ENCODE measurements at regions not wholly inside any gene's neighbourhood (a gene's known extent, or its start where the extent isn't known, plus 50 kb on each side); places are given as distances from the start of the nearest gene placed in this dataset.

DNA sequence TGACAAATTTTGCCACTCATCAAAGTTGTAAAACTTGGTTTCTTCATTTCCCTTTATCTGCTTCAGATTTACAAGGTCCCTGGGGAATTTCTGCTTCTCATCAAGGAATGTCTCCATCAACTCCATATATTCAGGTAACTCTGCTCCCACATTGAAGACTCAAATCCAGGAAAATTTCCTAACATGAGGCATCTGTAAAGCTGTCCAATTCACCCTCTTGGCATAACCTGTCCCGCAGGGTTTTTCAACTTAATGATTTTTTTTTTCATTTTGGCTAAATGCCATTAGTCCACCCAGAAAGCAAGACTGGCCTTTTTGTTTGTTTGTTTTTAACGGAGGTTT, 50.2 kb upstream of the SLC30A5 start:
- no peak overlapping the region for H3K27ac ChIP-seq (ENCODE audit: low read depth, low read length)

More for the DNA sequence above, 50.2 kb upstream of the SLC30A5 start:
- Histone ChIP-seq H3K79me2 (ENCODE audit: insufficient read depth, low read length) (no peaks in the 10 kb centered on the region), H3K4me3 (replicated peaks in 1 of 2; ENCODE audit: low read depth in 1 of 2, low read length in 2 of 2) (peak overlapping the region in 1 of 2 experiments; percentile 60; a peak in 1 of 4 replicates), H3K9me3 (ENCODE audit: control insufficient read depth in 1 of 2, insufficient read depth in 1 of 2, low read depth in 1 of 2, low read length in 2 of 2) (no peaks in the 10 kb centered on the region), H3K4me2 (ENCODE audit: low read length) (peak overlapping the region; percentile 81), H3K9ac (ENCODE audit: low read length) (no peak overlapping the region), H3K9me2 (ENCODE audit: insufficient read depth) (no peaks in the 10 kb centered on the region), H3K4me1 (ENCODE audit: control insufficient read depth in 1 of 2, insufficient read depth in 2 of 2, low read length in 2 of 2) (peaks cover 4 to 12% of the 10 kb centered on the region in 2 experiments; a peak in 3 of 4 replicates), H4K20me1 (ENCODE audit: insufficient read depth) (no peaks in the 10 kb centered on the region), H2AFZ (ENCODE audit: low read depth, low read length, poor library complexity, severe bottlenecking) (peak overlapping the region; percentile 90), H3K36me3 (ENCODE audit: control insufficient read depth in 1 of 2, insufficient read depth in 2 of 2, low read length in 2 of 2) (no peaks in the 10 kb centered on the region), H3K27me3 (ENCODE audit: insufficient read depth, low read length) (no peaks in the 10 kb centered on the region)
- intact Hi-C loops (cut with micrococcal nuclease), result loop anchor here (2.0 to 10.0 kb wide), 4 partner anchors 39 to 351 kb away; partner anchors contain the start of gene CCDC125
- no TSS peak for BruUV-seq (replicated peaks)
- CTCF ChIA-PET, result interaction anchor here (1.3 to 1.6 kb wide), 3 partner anchors 10 to 40 kb away, joined by 4 to 10 read pairs (median 5); no protein-coding TSS in a partner anchor
- TF ChIP-seq EZH2phosphoT487 (IDR thresholded peaks at IDR 0.05; ENCODE audit: borderline replicate concordance) (no peak), TCF7L2 (IDR thresholded peaks at IDR 0.05; ENCODE audit: borderline replicate concordance, extremely low read depth, insufficient read depth, insufficient read length) (no peak), YY1 (IDR thresholded peaks at IDR 0.05; ENCODE audit: extremely low read depth, insufficient replicate concordance, low read depth, low read length) (no peak), ELF1 (IDR thresholded peaks at IDR 0.05; ENCODE audit: borderline replicate concordance, low read depth) (no peak), CBX3 (IDR thresholded peaks at IDR 0.05; ENCODE audit: low read depth) (no peak), ZFX (IDR thresholded peaks at IDR 0.05) (no peak), EZH2 (IDR thresholded peaks at IDR 0.05) (no peak), POLR2AphosphoS5 (IDR thresholded peaks at IDR 0.05; ENCODE audit: low read depth, low read length) (no peak), EGR1 (IDR thresholded peaks at IDR 0.05; ENCODE audit: low read depth) (no peak), CEBPB (IDR thresholded peaks at IDR 0.05; ENCODE audit: low read depth) (no peak), SP1 (IDR thresholded peaks at IDR 0.05; ENCODE audit: low read depth) (no peak), RAD21 (IDR thresholded peaks at IDR 0.05; ENCODE audit: low read depth) (no peak), MAX (IDR thresholded peaks at IDR 0.05) (no peak), REST (IDR thresholded peaks at IDR 0.05; ENCODE audit: low read depth) (no peak), JUND (IDR thresholded peaks at IDR 0.05) (no peak), SIN3A (IDR thresholded peaks at IDR 0.05; ENCODE audit: low read depth) (no peak)
- TF ChIP-seq, protein P1, sequence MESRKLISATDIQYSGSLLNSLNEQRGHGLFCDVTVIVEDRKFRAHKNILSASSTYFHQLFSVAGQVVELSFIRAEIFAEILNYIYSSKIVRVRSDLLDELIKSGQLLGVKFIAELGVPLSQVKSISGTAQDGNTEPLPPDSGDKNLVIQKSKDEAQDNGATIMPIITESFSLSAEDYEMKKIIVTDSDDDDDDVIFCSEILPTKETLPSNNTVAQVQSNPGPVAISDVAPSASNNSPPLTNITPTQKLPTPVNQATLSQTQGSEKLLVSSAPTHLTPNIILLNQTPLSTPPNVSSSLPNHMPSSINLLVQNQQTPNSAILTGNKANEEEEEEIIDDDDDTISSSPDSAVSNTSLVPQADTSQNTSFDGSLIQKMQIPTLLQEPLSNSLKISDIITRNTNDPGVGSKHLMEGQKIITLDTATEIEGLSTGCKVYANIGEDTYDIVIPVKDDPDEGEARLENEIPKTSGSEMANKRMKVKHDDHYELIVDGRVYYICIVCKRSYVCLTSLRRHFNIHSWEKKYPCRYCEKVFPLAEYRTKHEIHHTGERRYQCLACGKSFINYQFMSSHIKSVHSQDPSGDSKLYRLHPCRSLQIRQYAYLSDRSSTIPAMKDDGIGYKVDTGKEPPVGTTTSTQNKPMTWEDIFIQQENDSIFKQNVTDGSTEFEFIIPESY (IDR thresholded peaks at IDR 0.05; ENCODE audit: extremely low read depth, insufficient replicate concordance, low read length), result no peak
- DNase-seq (ENCODE audit: low read depth, low spot score) (no peak), ATAC-seq (no peak)
- RAD21 ChIA-PET (ENCODE audit: low non-redundant PET in 1 of 2, low total read pairs in 2 of 2, uncharacterized antibody in 2 of 2, unreplicated experiment in 2 of 2), result interaction anchor here in 1 of 2 experiments (1.1 kb wide), 1 partner anchor 50 kb away, joined by 3 read pairs; the partner anchor contains the start of gene SLC30A5
- POLR2A ChIA-PET, result no interaction called here

All from HCT116 (cell line).